GM10266 (cell line): ENCODE measurements at regions not wholly inside any gene's neighbourhood (a gene's known extent, or its start where the extent isn't known, plus 50 kb on each side); places are given as distances from the start of the nearest gene placed in this dataset.

ENCODE experiments used
- DNase-seq: peaks from one replicate; pipeline ENCODE4 v3.0.0; 2012; ENCODE audit errors: extremely low spot score
- TF ChIP-seq, protein P1 (sequence below): IDR thresholded peaks from 2 replicates; pipeline ENCODE4 v1.5.1; 2012; ENCODE audit warnings: mild to moderate bottlenecking, low read depth; ENCODE audit not compliant: control insufficient read depth, insufficient read depth; ENCODE audit errors: missing control alignments

DNA sequence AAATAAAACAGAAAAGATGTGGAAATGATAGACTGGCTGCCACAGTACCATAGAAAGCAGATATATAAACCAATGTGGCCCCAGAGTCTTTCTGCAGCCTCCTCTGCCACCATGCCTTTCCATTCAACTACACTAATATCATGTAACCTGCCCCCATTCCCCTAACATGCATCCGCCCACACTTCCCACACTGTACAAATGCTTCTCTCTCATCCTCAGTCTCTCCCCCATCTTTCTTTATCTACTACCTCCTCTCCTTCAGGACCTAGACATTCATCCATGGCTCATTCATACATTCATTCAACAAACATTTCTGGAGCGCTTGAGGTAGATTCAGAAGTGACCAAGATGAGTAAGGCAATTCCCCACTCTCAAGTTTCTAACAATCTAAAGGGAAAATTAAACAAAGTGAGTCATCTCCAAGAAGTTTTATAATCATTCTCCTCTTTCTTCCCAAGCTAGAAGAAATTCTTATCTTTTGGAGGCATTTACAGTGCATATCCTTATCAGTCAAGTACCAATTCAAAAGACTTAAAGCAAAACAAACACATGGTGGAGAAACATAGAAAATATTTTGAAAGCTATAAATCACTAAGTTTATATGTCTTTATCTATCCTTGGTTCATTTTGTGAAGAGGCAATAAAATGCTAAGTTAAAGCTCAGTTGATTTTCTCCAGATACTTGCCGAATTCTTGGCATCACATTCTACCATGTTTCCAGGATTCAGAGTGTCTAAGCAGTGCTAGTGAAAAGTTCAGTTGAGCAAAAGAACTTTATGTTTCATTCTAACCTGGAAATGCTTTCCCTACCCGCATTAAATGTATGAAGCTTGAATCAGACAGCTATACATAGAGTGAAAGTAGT is 70.5 kb upstream of the FRMD6 start:
- DNase-seq = no peak
- TF ChIP-seq, protein P1, sequence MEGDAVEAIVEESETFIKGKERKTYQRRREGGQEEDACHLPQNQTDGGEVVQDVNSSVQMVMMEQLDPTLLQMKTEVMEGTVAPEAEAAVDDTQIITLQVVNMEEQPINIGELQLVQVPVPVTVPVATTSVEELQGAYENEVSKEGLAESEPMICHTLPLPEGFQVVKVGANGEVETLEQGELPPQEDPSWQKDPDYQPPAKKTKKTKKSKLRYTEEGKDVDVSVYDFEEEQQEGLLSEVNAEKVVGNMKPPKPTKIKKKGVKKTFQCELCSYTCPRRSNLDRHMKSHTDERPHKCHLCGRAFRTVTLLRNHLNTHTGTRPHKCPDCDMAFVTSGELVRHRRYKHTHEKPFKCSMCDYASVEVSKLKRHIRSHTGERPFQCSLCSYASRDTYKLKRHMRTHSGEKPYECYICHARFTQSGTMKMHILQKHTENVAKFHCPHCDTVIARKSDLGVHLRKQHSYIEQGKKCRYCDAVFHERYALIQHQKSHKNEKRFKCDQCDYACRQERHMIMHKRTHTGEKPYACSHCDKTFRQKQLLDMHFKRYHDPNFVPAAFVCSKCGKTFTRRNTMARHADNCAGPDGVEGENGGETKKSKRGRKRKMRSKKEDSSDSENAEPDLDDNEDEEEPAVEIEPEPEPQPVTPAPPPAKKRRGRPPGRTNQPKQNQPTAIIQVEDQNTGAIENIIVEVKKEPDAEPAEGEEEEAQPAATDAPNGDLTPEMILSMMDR = no peak

DNA sequence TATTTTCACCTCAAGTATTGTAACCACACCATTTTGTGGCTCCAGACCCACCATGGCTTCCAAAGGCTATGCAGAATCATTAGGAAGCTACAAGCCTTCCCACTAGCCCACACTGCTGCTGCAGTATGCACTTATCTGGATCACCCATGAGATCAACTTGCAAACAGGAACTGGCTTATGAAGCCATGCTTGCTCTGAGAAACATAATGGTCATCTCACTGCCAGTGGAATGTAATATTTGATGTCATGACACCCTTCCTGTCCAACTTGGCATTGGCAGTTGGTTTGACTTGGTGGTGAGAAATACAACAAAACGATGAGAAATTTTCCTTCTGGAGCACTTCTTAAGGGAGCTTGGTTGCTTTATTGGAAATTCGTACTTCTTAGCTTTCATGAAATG is 69.3 kb upstream of the FRMD6 start:
- TF ChIP-seq, protein P1 = no peak
- DNase-seq = no peak

DNA sequence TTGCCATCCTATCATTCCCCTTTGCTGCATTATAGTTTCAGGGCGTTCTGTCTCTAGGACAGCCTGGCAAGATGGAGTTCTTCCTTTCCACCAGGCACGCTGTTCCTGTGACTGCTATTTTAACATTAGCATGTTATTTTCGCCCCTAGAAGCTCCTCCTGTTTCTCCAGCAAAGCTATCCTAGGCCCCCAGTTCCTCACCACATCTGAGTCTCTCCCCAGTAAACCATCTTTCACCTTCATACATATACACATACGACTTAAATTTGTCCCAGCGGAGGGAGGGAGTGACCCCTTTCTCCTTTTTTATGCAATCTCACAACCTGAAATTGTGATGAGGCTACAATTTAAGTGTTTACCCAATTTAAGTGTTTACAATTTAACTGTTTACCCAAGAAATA is 66.7 kb upstream of the FRMD6 start:
- no peak for DNase-seq
- TF ChIP-seq, protein P1 = no peak

DNA sequence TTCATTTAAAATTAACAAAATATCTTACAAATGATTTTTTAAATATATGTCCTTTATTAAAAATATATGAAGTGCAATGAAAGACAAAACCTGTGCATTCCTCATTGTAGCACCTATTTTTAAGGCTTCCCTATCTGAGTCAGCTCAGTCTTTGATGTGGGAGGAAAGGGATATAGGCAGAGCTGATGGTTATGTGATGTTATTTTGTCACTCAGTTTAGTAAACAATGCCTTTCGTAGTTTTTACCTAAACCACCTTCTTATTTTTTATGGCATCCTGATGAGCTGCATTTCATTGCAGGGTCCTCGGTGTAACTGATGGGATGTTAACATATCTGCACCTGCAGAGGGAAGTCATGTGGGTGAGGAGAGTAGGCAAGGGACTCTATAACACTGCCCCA is 58.9 kb upstream of the FRMD6 start:
- no peak for DNase-seq
- TF ChIP-seq, protein P1 = no peak

DNA sequence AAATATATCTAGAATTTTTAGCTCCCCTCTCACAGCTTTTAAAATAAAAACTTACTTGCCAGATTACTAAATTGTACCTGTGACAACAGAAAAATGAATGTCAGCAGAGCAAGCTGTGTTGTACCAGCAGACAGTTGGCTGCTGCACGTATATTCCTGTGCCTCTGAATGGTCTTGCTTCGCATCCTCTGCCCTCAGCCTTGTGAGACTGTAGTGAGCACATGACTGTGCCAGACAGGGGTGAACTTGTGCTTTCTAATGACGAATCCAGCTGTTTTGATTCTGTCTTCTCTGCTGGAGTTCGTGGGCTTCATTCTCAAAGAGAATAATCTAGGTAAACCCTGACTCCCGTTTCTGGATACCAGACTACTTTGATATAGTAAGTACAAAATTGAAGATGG is 58.3 kb upstream of the FRMD6 start:
- TF ChIP-seq, protein P1 = no peak
- no peak for DNase-seq

DNA sequence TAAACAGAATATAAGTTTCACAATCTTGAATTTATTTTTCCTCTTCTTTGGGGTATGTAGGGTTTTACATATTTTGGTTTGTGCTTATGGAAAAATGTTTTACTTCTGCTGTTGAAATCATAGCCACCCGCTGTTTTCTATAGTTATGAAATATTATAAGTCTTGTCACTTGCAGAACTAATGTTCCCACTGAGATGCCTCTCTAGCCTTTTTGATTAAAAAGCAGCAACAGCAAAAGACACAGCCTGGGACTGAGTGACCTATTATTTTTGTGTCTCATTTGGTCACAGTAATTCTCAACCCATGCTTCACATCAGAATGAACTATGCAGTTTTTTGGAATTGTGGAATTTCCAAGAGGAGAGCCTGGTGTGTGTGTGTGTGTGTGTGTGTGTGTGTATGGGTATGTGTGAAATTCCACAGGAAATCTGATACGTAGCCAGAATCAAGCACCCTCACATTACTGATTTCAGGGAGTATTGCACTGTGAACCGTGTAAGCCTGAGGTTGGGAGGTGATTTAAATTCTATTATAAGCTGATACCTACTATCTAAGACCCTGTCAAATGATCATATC is 55.7 kb upstream of the FRMD6 start:
- TF ChIP-seq, protein P1 = no peak
- no peak for DNase-seq

DNA sequence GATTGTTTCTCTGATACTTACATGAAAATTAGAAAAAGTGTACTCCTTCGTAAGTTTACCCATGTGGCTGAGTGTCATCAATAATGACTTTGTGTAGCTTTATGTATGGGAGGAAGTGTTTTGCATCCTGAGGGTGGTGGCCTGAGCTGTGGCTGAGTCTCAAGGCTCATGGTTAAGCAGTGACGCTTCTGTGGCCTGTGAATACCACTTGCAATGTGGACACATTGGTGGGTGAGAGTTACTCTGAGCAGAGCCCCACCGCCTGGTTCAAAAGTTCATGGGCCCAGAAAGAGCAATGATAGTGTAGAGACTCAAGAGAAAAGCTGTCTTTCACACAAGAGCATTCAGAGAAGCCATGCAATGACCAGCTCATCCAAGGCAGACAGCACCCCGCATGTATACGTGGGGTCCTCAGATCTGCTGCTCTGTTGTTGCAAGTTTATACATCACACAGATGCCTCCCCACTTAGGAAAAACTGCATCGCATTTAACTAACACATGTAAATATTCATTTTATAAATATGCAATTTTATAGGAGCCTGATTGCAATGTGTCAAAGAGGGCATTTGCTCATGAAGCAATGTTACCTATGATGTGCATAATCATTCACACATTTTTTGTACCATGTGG is 55.1 kb upstream of the FRMD6 start:
- TF ChIP-seq, protein P1 = no peak
- DNase-seq = peak; percentile 10
